ENCODE measurements at regions not wholly inside any gene's neighbourhood (a gene's known extent, or its start where the extent isn't known, plus 50 kb on each side); places are given as distances from the start of the nearest gene placed in this dataset.

DNA sequence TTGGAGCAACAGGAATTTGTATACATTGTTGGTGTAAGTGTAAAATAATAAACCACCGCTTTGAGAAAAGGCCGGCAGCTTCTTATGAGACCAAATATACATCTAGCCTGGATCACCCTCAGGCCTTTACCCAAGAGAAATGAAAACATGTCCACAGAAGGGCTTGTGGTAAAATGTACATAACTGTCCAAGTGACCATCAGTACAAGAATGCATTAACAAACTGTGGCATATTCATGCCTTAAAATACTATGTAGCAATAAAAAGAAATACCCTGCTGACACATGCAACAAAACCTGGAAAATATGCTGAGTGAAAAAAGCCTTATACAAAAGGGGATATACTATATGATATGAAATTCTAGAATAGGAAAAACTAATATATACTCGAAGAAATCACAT, 311.9 kb upstream of the TRPC7 start:
- H3K36me3 ChIP-seq (ENCODE audit: insufficient read depth, low read length), result no peaks in the 10 kb centered on the region
- TF ChIP-seq, protein P1, sequence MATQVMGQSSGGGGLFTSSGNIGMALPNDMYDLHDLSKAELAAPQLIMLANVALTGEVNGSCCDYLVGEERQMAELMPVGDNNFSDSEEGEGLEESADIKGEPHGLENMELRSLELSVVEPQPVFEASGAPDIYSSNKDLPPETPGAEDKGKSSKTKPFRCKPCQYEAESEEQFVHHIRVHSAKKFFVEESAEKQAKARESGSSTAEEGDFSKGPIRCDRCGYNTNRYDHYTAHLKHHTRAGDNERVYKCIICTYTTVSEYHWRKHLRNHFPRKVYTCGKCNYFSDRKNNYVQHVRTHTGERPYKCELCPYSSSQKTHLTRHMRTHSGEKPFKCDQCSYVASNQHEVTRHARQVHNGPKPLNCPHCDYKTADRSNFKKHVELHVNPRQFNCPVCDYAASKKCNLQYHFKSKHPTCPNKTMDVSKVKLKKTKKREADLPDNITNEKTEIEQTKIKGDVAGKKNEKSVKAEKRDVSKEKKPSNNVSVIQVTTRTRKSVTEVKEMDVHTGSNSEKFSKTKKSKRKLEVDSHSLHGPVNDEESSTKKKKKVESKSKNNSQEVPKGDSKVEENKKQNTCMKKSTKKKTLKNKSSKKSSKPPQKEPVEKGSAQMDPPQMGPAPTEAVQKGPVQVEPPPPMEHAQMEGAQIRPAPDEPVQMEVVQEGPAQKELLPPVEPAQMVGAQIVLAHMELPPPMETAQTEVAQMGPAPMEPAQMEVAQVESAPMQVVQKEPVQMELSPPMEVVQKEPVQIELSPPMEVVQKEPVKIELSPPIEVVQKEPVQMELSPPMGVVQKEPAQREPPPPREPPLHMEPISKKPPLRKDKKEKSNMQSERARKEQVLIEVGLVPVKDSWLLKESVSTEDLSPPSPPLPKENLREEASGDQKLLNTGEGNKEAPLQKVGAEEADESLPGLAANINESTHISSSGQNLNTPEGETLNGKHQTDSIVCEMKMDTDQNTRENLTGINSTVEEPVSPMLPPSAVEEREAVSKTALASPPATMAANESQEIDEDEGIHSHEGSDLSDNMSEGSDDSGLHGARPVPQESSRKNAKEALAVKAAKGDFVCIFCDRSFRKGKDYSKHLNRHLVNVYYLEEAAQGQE (IDR thresholded peaks at IDR 0.05; ENCODE audit: borderline replicate concordance), result no peak
- no peak for TF ChIP-seq MXI1 (conservative IDR thresholded peaks at IDR 0.05; ENCODE audit: poor library complexity, severe bottlenecking)
- no peak for TF ChIP-seq SMC3 (conservative IDR thresholded peaks at IDR 0.05; ENCODE audit: poor library complexity)
- no peak for TF ChIP-seq POLR2AphosphoS5 (IDR thresholded peaks at IDR 0.05)
- TF ChIP-seq TAF1 (IDR thresholded peaks at IDR 0.05; ENCODE audit: low read depth), result no peak
- TF ChIP-seq RAD21 (conservative IDR thresholded peaks at IDR 0.05), result no peak
- no peak for TF ChIP-seq EZH2 (IDR thresholded peaks at IDR 0.05; ENCODE audit: borderline replicate concordance, insufficient read depth, low read length, poor library complexity, severe bottlenecking)
- no peak for TF ChIP-seq CTCF (IDR thresholded peaks at IDR 0.05; ENCODE audit: poor library complexity, severe bottlenecking)
- no peak for TF ChIP-seq EP300 (conservative IDR thresholded peaks at IDR 0.05; ENCODE audit: poor library complexity, severe bottlenecking)
- no peak overlapping the region for H2AFZ ChIP-seq (ENCODE audit: low read depth, low read length)
- H3K4me3 ChIP-seq (ENCODE audit: low read length), result no peak overlapping the region
- no peak overlapping the region for H3K9ac ChIP-seq (ENCODE audit: low read length)
- H4K20me1 ChIP-seq (ENCODE audit: insufficient read depth), result no peaks in the 10 kb centered on the region
- no peaks in the 10 kb centered on the region for H3K79me2 ChIP-seq (replicated peaks; ENCODE audit: insufficient read depth, low read length)
- no peaks in the 10 kb centered on the region for H3K9me2 ChIP-seq (ENCODE audit: insufficient read depth, low read length)
- H3K27me3 ChIP-seq (ENCODE audit: insufficient read depth, low read depth, low read length), result no peaks in the 10 kb centered on the region
- H3K4me2 ChIP-seq (ENCODE audit: low read length), result no peak overlapping the region
- H3F3A ChIP-seq (ENCODE audit: insufficient read depth, low read length, poor library complexity, severe bottlenecking), result no peaks in the 10 kb centered on the region
- H3K9me3 ChIP-seq (ENCODE audit: low read length), result no peaks in the 10 kb centered on the region
- H3K27ac ChIP-seq (ENCODE audit: low read length), result no peak overlapping the region

DNA sequence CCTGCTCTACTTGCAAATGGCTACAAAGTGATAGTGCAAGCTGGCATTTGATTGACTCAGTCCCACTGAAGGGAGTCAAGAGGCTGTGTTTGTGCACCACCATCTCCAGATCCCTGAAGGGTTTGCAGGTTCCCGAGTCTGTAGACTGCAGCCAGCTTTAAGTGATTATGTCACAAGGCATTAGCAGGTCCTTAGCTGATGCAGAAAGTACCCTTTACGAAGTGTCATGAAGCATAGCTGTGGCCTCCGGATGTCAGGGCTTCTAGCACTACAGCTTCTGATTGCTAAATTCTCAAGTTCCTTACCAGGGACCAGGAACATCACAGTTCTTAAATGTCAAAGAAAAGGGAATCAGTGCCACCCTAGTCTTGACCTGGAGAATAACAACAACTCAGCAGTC, 311.3 kb upstream of the TRPC7 start:
- Histone ChIP-seq H3K27me3 (ENCODE audit: insufficient read depth, low read depth, low read length) (no peaks in the 10 kb centered on the region), H3K4me2 (ENCODE audit: low read length) (no peak overlapping the region), H3K9ac (ENCODE audit: low read length) (no peak overlapping the region), H2AFZ (ENCODE audit: low read depth, low read length) (no peak overlapping the region), H3K79me2 (replicated peaks; ENCODE audit: insufficient read depth, low read length) (no peaks in the 10 kb centered on the region), H3F3A (ENCODE audit: insufficient read depth, low read length, poor library complexity, severe bottlenecking) (no peaks in the 10 kb centered on the region), H3K27ac (ENCODE audit: low read length) (no peak overlapping the region), H3K4me3 (ENCODE audit: low read length) (no peak overlapping the region), H4K20me1 (ENCODE audit: insufficient read depth) (no peaks in the 10 kb centered on the region), H3K9me3 (ENCODE audit: low read length) (no peaks in the 10 kb centered on the region), H3K36me3 (ENCODE audit: insufficient read depth, low read length) (no peaks in the 10 kb centered on the region), H3K9me2 (ENCODE audit: insufficient read depth, low read length) (no peaks in the 10 kb centered on the region)
- TF ChIP-seq MXI1 (conservative IDR thresholded peaks at IDR 0.05; ENCODE audit: poor library complexity, severe bottlenecking) (no peak), SMC3 (conservative IDR thresholded peaks at IDR 0.05; ENCODE audit: poor library complexity) (no peak), POLR2AphosphoS5 (IDR thresholded peaks at IDR 0.05) (no peak), CTCF (IDR thresholded peaks at IDR 0.05; ENCODE audit: poor library complexity, severe bottlenecking) (no peak), TAF1 (IDR thresholded peaks at IDR 0.05; ENCODE audit: low read depth) (no peak), EP300 (conservative IDR thresholded peaks at IDR 0.05; ENCODE audit: poor library complexity, severe bottlenecking) (no peak), RAD21 (conservative IDR thresholded peaks at IDR 0.05) (no peak), EZH2 (IDR thresholded peaks at IDR 0.05; ENCODE audit: borderline replicate concordance, insufficient read depth, low read length, poor library complexity, severe bottlenecking) (no peak)
- TF ChIP-seq, protein P1 (IDR thresholded peaks at IDR 0.05; ENCODE audit: borderline replicate concordance), result no peak

Measured in neural cell (in vitro differentiated cells).